ENCODE measurements at regions not wholly inside any gene's neighbourhood (a gene's known extent, or its start where the extent isn't known, plus 50 kb on each side); places are given as distances from the start of the nearest gene placed in this dataset.
A peak's percentile ranks its signal among the peaks of the same experiment; 100 is the strongest.

DNA sequence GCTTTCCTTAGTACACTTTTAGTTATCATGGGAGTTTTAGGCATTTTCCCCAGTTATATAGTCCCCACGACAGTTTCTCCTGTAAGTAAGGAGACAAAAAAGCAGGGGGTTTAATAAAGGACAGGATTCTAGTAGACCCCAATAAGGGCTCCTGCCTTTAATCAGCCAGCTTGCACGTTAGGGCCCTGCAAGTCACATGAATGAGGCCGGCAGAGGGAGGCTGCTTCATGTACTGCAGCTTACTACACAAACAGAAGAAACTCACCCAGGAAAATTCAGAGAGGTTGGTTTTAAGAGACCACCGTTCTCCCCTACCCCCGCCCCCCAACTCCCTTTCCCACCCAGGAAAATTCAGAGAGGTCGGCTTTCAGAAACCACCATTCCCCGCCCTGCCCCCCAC, 229.7 kb upstream of the MOCS1 start:
- no peaks in the 10 kb centered on the region for H3K9me3 ChIP-seq (replicated peaks in 1 of 11)
- H3K4me1 ChIP-seq, result no peaks in the 10 kb centered on the region
- H3K4me3 ChIP-seq, result no peak overlapping the region
- H3K9ac ChIP-seq, result no peak overlapping the region
- H3K36me3 ChIP-seq, result no peaks in the 10 kb centered on the region
- H3K27ac ChIP-seq, result no peak overlapping the region
- H4K20me1 ChIP-seq, result no peaks in the 10 kb centered on the region
- H3K27me3 ChIP-seq, result no peaks in the 10 kb centered on the region
- TF ChIP-seq Cebpa-rat (IDR thresholded peaks at IDR 0.05), result no peak
- H3K4me2 ChIP-seq, result no peak overlapping the region

DNA sequence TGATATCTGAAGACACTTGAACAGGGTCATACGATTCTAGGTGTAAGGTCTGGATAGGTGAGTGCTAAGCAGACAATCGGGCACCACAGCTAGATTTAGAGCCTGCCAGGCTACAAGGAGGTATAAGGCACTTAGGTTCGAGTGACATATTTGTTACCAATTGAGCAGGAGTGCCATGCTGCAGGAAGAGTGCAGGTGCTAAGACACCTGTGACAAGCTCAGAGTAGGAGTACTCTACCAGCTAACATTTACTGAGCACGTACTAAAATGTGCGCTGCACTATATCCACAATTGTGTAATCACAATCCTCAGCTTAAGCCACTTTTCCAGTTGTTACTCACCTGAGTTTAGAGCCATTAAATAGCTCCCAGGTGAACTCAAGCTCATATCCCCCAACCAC, 227.8 kb upstream of the MOCS1 start:
- Histone ChIP-seq H3K4me2 (no peak overlapping the region), H3K9ac (no peak overlapping the region), H4K20me1 (no peaks in the 10 kb centered on the region), H3K4me3 (no peak overlapping the region), H3K27me3 (no peaks in the 10 kb centered on the region), H3K27ac (no peak overlapping the region), H3K36me3 (no peaks in the 10 kb centered on the region), H3K4me1 (no peaks in the 10 kb centered on the region), H3K9me3 (replicated peaks in 1 of 11) (no peaks in the 10 kb centered on the region; a peak in 1 of 22 replicates)
- TF ChIP-seq Cebpa-rat (IDR thresholded peaks at IDR 0.05), result no peak

DNA sequence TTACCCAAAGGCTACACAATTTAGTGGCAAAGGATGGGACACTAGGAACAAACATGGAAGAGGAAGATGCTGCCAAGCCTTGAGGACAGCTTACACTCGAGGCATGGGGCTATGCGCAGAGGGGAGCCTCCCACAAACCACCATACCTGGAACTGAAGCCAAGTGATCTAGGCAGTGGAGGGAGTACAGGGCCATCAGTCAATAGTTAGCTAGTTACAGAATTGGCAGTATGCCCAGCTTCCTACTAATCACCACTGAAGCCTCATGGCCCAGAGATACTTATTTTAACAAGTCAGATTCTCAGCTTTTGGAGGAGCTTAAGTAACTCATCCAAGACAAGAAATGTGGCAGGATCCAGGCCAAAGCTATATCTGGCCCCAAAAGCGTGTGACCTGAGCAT, 226.6 kb upstream of the MOCS1 start:
- no peaks in the 10 kb centered on the region for H3K36me3 ChIP-seq
- no peak for TF ChIP-seq Cebpa-rat (IDR thresholded peaks at IDR 0.05)
- H3K27me3 ChIP-seq, result no peaks in the 10 kb centered on the region
- no peak overlapping the region for H3K4me3 ChIP-seq
- no peak overlapping the region for H3K4me2 ChIP-seq
- no peak overlapping the region for H3K9ac ChIP-seq
- no peak overlapping the region for H3K27ac ChIP-seq
- H4K20me1 ChIP-seq, result no peaks in the 10 kb centered on the region
- no peaks in the 10 kb centered on the region; a peak in 1 of 22 replicates for H3K9me3 ChIP-seq (replicated peaks in 1 of 11)
- no peaks in the 10 kb centered on the region for H3K4me1 ChIP-seq

DNA sequence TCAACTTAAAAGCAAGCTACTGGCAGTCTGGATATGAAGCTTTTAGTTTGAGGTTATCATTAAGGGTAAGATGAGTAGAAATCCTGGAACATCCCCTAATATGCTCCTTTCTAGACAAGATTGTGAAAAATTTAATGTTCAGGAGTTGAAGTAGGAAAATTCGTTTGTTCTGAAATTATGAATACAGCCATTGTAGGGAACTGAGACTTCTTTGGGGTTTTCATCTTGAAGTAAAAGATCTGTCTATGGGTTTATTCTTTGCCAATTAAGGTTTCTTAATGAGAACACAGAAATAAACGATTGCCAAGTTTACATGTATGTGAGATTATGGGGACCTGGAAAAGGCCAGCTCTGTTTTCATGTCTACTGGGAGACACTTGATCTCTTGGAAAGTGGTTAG, 225.6 kb upstream of the MOCS1 start:
- no peak overlapping the region for H3K9ac ChIP-seq
- no peak for TF ChIP-seq Cebpa-rat (IDR thresholded peaks at IDR 0.05)
- H3K9me3 ChIP-seq (replicated peaks in 1 of 11), result no peaks in the 10 kb centered on the region; a peak in 1 of 22 replicates
- no peak overlapping the region for H3K4me2 ChIP-seq
- H3K4me3 ChIP-seq, result no peak overlapping the region
- no peaks in the 10 kb centered on the region for H3K4me1 ChIP-seq
- H3K36me3 ChIP-seq, result no peaks in the 10 kb centered on the region
- no peaks in the 10 kb centered on the region for H3K27me3 ChIP-seq
- H4K20me1 ChIP-seq, result no peaks in the 10 kb centered on the region
- no peak overlapping the region for H3K27ac ChIP-seq

DNA sequence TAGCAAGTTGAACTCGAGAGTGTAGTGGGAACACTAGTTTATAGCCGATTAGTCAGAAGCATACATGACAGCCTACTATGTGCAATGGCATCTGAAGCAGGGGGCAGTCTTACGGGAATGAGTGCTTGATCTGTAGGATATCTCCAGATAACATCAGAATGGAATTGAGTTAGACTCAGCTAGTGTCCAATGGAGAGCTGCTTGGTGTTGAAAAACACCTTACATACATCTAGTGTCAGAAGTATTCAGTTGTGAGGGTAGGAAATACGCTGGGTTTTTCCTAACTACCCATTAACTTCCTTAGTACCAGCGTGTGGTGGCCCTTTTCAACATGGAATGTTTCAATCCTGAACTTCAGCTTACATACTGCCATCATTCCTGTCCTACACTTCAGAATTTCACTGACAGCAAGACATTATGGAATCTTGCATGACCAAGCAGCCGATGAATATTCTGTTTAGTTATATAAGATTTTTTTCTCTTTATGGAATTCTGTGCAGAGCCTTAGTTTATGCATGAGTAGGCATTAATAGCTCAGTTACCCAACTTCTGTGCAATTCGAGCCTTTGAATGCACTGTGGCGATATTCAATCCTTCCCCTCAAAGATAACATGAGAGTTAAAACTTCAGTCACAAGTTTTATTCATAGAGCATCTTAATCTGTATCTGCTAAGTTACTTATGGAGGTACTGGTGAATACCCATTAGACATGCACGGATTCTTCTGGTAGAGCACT, 218.6 kb upstream of the MOCS1 start:
- peaks cover 3 to 11% (median 9%) of the 10 kb centered on the region in 10 experiments; a peak in 13 of 20 replicates for H3K4me1 ChIP-seq
- no peaks in the 10 kb centered on the region for H4K20me1 ChIP-seq
- TF ChIP-seq Cebpa-rat (IDR thresholded peaks at IDR 0.05), result no peak
- H3K4me2 ChIP-seq, result no peak overlapping the region
- H3K36me3 ChIP-seq, result no peaks in the 10 kb centered on the region
- no peak overlapping the region for H3K9ac ChIP-seq
- no peaks in the 10 kb centered on the region for H3K27me3 ChIP-seq
- no peak overlapping the region for H3K27ac ChIP-seq
- no peak overlapping the region for H3K4me3 ChIP-seq
- no peaks in the 10 kb centered on the region for H3K9me3 ChIP-seq (replicated peaks in 1 of 11)

DNA sequence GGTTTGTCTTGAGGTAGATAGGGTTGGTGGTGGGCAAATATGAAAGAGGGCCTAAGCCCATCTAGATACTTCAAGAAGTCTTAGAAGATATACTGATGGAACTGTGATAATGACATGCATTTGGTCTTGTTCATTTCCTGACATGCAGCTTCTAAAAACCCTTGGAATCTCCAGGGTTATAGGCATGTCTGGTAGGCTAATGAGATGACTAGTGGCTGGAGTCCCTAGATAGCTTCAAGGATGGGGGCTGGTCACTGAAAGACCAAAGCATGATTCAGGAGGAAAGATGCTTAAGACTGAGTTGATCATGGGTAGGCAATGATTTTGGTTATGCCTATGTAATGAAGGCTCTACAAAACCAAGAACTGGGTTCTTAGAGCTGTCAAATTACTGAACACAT, 217.9 kb upstream of the MOCS1 start:
- no peak for TF ChIP-seq Cebpa-rat (IDR thresholded peaks at IDR 0.05)
- Histone ChIP-seq H3K4me3 (no peak overlapping the region), H3K9me3 (replicated peaks in 1 of 11) (no peaks in the 10 kb centered on the region), H3K4me1 (peaks cover 3 to 11% (median 9%) of the 10 kb centered on the region in 10 experiments; a peak in 13 of 20 replicates), H3K9ac (no peak overlapping the region), H3K36me3 (no peaks in the 10 kb centered on the region), H3K4me2 (no peak overlapping the region), H3K27me3 (no peaks in the 10 kb centered on the region), H3K27ac (no peak overlapping the region), H4K20me1 (no peaks in the 10 kb centered on the region)

DNA sequence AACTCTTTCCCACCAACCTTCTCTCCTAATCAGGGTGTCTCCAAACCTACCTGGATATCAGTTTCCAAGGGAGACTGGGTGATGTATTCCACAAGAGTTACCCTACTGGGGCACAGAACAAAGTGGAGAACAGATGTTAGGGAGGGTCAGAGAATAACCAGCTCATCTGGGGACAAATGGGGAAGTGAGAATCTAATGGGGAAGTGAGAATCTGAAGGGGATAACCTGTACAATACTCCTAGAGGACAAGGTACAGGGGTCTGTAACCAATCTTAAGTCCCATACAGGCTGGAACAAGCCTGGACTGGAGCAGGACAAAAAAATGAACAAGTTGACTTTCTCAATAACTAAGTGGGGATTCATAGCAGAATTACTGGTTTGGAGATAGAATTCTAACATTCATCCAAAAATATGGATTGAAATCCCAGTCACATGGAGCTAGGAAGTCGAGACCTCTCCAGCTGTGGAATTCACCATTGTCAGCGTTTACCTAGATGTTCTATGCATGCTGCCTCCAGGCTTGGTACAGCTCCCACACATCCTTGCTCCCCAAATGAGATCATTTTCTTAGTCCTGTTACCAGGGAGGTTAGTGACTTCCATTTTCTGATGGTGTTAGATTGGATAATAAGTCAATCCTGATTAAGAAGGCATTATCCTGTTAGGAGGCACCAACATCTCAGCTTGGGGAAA, 214.8 kb upstream of the MOCS1 start:
- TF ChIP-seq Cebpa-rat (IDR thresholded peaks at IDR 0.05), result no peak
- H3K9me3 ChIP-seq (replicated peaks in 1 of 11), result no peaks in the 10 kb centered on the region; a peak in 1 of 22 replicates
- no peak overlapping the region for H3K4me3 ChIP-seq
- no peaks in the 10 kb centered on the region for H4K20me1 ChIP-seq
- H3K27me3 ChIP-seq, result no peaks in the 10 kb centered on the region
- H3K4me1 ChIP-seq, result peaks cover 3 to 11% (median 9%) of the 10 kb centered on the region in 10 experiments; a peak in 13 of 20 replicates
- no peaks in the 10 kb centered on the region for H3K36me3 ChIP-seq
- H3K4me2 ChIP-seq, result peak overlapping the region in 7 of 11 experiments; percentile 1 to 38 (median 17); a peak in 8 of 22 replicates
- no peak overlapping the region for H3K27ac ChIP-seq
- H3K9ac ChIP-seq, result no peak overlapping the region

DNA sequence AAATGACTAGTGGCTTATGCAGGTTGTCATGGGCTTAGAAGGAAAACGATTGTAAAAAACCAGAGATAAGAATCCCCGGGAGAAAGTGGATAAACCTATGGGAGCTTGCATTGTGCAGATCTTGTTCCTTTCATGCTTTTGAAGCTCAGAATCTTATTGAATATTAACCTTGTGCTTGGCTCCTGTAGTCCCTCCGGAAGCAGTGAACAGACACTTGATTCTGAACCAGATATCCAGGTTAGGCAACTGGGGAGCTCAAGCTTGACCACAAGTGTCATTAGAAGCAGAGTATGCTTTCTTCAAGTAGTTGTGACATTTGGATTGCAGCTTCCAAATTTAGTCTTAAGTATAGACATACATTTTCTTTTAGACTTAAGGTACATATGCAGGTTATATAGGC, 212.6 kb upstream of the MOCS1 start:
- no peak overlapping the region for H3K4me3 ChIP-seq
- H3K9ac ChIP-seq, result no peak overlapping the region
- H4K20me1 ChIP-seq, result no peaks in the 10 kb centered on the region
- no peaks in the 10 kb centered on the region; a peak in 1 of 22 replicates for H3K9me3 ChIP-seq (replicated peaks in 1 of 11)
- H3K4me1 ChIP-seq, result peaks cover 3 to 11% (median 9%) of the 10 kb centered on the region in 10 experiments; a peak in 13 of 20 replicates
- no peaks in the 10 kb centered on the region for H3K36me3 ChIP-seq
- TF ChIP-seq Cebpa-rat (IDR thresholded peaks at IDR 0.05), result no peak
- no peak overlapping the region for H3K27ac ChIP-seq
- no peak overlapping the region for H3K4me2 ChIP-seq
- no peaks in the 10 kb centered on the region for H3K27me3 ChIP-seq

DNA sequence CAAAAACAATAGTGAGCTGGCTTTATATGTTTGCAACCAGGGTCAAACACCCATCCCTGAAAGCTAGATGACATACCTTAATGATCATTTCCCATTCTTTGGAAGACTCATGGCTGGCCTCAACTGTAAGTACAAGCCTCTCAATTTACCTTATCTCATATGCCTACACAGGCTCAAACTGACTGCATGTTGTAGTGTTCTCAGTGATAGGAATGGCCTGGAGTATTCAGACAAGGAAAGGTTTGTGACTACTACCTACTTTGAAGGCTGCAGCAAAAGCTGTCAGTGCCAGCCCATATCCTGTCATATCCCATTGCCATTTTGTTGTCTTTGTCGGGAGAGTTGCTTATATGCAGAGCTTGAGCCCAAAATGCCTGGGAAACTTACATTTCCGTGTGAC, 205.2 kb upstream of the MOCS1 start:
- Histone ChIP-seq H3K4me2 (no peak overlapping the region), H3K4me3 (no peak overlapping the region), H3K4me1 (peaks cover 0 to 10% (median 2%) of the 10 kb centered on the region in 10 experiments; a peak in 6 of 20 replicates), H3K27ac (no peak overlapping the region), H3K36me3 (no peaks in the 10 kb centered on the region), H3K9ac (no peak overlapping the region), H4K20me1 (no peaks in the 10 kb centered on the region), H3K9me3 (replicated peaks in 1 of 11) (peaks cover 0 to 21% (median 14%) of the 10 kb centered on the region in 11 experiments; a peak in 10 of 22 replicates), H3K27me3 (no peaks in the 10 kb centered on the region)
- no peak for TF ChIP-seq Cebpa-rat (IDR thresholded peaks at IDR 0.05)

All from BLaER1 treated with 17β-estradiol and CSF1 and Interleukin-3, amounts not matched to agents 10 nM and 100 nM (cell line).